Gastrocnemius medialis (tissue), 4 donors: ENCODE measurements at regions not wholly inside any gene's neighbourhood (a gene's known extent, or its start where the extent isn't known, plus 50 kb on each side); places are given as distances from the start of the nearest gene placed in this dataset.

Experiments used
- CTCF ChIP-seq, 5 experiments: fragments of 450-650 bp in 3 of 5; fragments of 200-600 bp in 2 of 5; sonication (generic) in 2 of 5; IDR thresholded peaks in 4 of 5; conservative IDR thresholded peaks in 1 of 5; 1 replicate in 4 of 5; 2 replicates in 1 of 5; pipeline ENCODE4 v1.5.1; 2016 to 2019; ENCODE audit warnings: antibody characterized with exemption in 5 of 5, mild to moderate bottlenecking in 3 of 5, moderate library complexity in 3 of 5
- POLR2A ChIP-seq, 2 donors: fragments of 450-650 bp; IDR thresholded peaks; one replicate each; pipeline ENCODE4 v1.6.1; 2017; ENCODE audit warnings: antibody characterized with exemption in 2 of 2, mild to moderate bottlenecking in 2 of 2, moderate library complexity in 2 of 2

DNA sequence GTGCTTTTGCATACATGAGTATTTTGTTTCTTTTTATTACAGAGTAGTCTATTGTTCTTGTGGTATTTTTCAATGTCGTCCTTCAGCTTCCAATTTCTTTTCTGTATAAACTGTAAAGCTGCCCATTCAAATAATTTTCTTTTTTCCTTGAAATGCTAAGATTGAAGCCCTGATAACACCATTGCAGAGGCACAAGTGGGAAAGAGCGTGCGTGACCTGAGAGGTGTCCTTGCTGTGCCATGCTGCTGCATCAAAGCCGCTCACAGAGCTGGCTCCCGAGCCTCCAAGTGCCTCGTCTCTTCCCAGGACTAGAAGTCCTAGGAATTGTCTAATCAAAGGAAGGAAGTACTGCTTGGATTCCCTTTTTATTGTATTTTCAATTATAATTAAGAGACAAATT is 101.9 kb upstream of the PFN2 start:
- no peak for TF ChIP-seq CTCF (IDR thresholded peaks at IDR 0.05 in 4 of 5, conservative IDR thresholded peaks at IDR 0.05 in 1 of 5)
- TF ChIP-seq POLR2A (IDR thresholded peaks at IDR 0.05) = no peak
